K562 (cell line): ENCODE measurements at regions not wholly inside any gene's neighbourhood (a gene's known extent, or its start where the extent isn't known, plus 50 kb on each side); places are given as distances from the start of the nearest gene placed in this dataset.

Experiments used
- ARHGAP35 ChIP-seq: fragments of 450-650 bp; IDR thresholded peaks from 2 replicates; pipeline ENCODE4 v1.6.1; 2018; ENCODE audit not compliant: partially characterized antibody
- ATF4 ChIP-seq: fragments of 450-650 bp; formaldehyde crosslinking; IDR thresholded peaks from 2 replicates; pipeline ENCODE4 v1.4.0; 2022; ENCODE audit warnings: mild to moderate bottlenecking, moderate library complexity
- ETV1 ChIP-seq: fragments of 450-650 bp; conservative IDR thresholded peaks from 2 replicates; pipeline ENCODE4 v1.6.1; 2016; ENCODE audit warnings: missing genetic modification characterization, control low read depth, low read depth, missing compliant biosample characterization
- HNRNPUL1 ChIP-seq: fragments of 200-400 bp; formaldehyde crosslinking; IDR thresholded peaks from 2 replicates; pipeline ENCODE4 v1.6.1; 2017; ENCODE audit warnings: low read length
- JUNB ChIP-seq: fragments of 450-650 bp; formaldehyde crosslinking; conservative IDR thresholded peaks from 2 replicates; pipeline ENCODE4 v1.4.0; 2020; ENCODE audit warnings: mild to moderate bottlenecking
- LARP7 ChIP-seq: fragments of 450-650 bp; IDR thresholded peaks from 2 replicates; pipeline ENCODE4 v1.6.1; 2016
- MCM5 ChIP-seq: fragments of 450-650 bp; IDR thresholded peaks from 2 replicates; pipeline ENCODE4 v1.6.1; 2016; ENCODE audit warnings: low read depth
- MCM7 ChIP-seq, 2 experiments: fragments of 450-650 bp; IDR thresholded peaks; 2 replicates each; pipeline ENCODE4 v1.6.1; 2016 to 2018
- MYBL2 ChIP-seq, 2 experiments: fragments of 450-650 bp in 1 of 2; sonication (generic) in 1 of 2; formaldehyde crosslinking in 1 of 2; IDR thresholded peaks; 2 replicates each; pipeline versions ENCODE4 v1.6.1 to v1.8.1; 2017 to 2022; ENCODE audit warnings: borderline replicate concordance in 1 of 2, inconsistent platforms in 1 of 2, low read depth in 1 of 2, mild to moderate bottlenecking in 1 of 2, missing genetic modification reagents in 1 of 2, moderate library complexity in 1 of 2
- RERE ChIP-seq: sonication (generic); formaldehyde crosslinking; IDR thresholded peaks from 2 replicates; pipeline ENCODE4 v1.8.0; 2023; ENCODE audit warnings: missing genetic modification reagents, mild to moderate bottlenecking, borderline replicate concordance
- TOE1 ChIP-seq, 2 experiments: fragments of 450-650 bp in 1 of 2; sonication (generic) in 1 of 2; formaldehyde crosslinking in 1 of 2; IDR thresholded peaks; 2 replicates each; pipeline versions ENCODE4 v1.7.1 to v1.8.0; 2016 to 2022; ENCODE audit warnings: borderline replicate concordance in 2 of 2, mild to moderate bottlenecking in 2 of 2, antibody characterized with exemption in 1 of 2, inconsistent platforms in 1 of 2, low read depth in 1 of 2, missing genetic modification reagents in 1 of 2, moderate library complexity in 1 of 2
- UBTF ChIP-seq, 2 experiments: IDR thresholded peaks; 2 replicates each; pipeline ENCODE4 v1.6.1; 2012; ENCODE audit warnings: improper control_type of control experiment in 2 of 2, low read depth in 2 of 2, low read length in 2 of 2, borderline replicate concordance in 1 of 2
- ZC3H11A ChIP-seq: IDR thresholded peaks from 2 replicates; pipeline ENCODE4 v1.6.1; 2012; ENCODE audit warnings: low read depth, low read length, improper control_type of control experiment
- ZNF354B ChIP-seq: fragments of 250-450 bp; sonication (Bioruptor Pico); IDR thresholded peaks from 2 replicates; pipeline ENCODE4 v1.4.0; 2020
- ZNF384 ChIP-seq: IDR thresholded peaks from 2 replicates; pipeline ENCODE4 v1.6.1; 2012; ENCODE audit warnings: low read depth, low read length, improper control_type of control experiment
- ZNF398 ChIP-seq: fragments of 250-450 bp; sonication (Bioruptor Pico); IDR thresholded peaks from 2 replicates; pipeline ENCODE4 v1.8.0; 2021; ENCODE audit warnings: moderate library complexity, mild to moderate bottlenecking, inconsistent platforms

DNA sequence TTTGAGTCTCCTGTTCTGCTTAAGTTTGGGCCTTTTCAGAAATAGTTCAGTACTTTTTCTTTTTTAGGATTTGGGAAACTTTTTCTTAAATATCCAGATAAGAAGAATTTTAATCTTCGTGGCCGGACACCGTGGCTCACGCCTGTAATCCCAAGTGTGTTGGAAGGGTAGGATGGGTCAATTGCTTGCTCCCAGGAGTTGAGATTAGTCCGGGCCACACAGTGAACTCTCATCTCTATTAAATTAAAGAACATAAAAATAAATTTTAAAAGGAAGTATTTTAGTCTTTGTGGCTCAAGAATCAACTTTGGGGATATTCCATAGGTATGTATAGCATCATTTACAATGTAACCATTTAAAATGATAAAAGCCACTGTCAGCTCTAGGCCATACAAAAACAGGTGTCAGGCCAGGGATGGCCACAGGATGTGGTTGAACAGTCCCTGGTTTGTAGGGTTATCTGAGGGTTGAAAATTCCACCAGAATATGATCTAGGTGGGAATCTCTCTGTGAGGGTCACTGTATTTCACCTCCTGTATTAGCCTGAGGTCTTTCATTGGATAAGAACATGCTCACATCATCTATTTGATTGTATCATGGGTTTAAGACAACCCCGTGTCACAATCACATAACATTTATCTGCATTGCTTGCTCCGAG lies 115.6 kb downstream of the GGTLC2 start (continued):
- TF ChIP-seq ARHGAP35 = no peak
- no peak for TF ChIP-seq RERE (CRISPR knock-in tag)
- peak in 1 of 2 experiments; percentile 57; a peak in 1 of 4 replicates for TF ChIP-seq MCM7 (IDR thresholded peaks at IDR 0.05)
- TF ChIP-seq ZC3H11A = no peak
- TF ChIP-seq ZNF354B (CRISPR knock-in tag) = peak; percentile 59; the same call in 1 of the 2 replicates
- no peak for TF ChIP-seq ZNF398 (CRISPR knock-in tag)
- TF ChIP-seq ETV1 (tag) = no peak
- TF ChIP-seq JUNB (CRISPR knock-in tag) = peak; percentile 3; the same call in 1 of the 2 replicates
- TF ChIP-seq MCM5 = no peak
- TF ChIP-seq TOE1 (IDR thresholded peaks at IDR 0.05; ENCODE audit: borderline replicate concordance) = no peak
- no peak for TF ChIP-seq TOE1 (CRISPR knock-in tag; IDR thresholded peaks at IDR 0.05; ENCODE audit: borderline replicate concordance, low read depth)
- TF ChIP-seq UBTF (IDR thresholded peaks at IDR 0.05; ENCODE audit: borderline replicate concordance in 1 of 2, low read depth in 2 of 2, low read length in 2 of 2) = no peak
- TF ChIP-seq LARP7 = no peak
- no peak for TF ChIP-seq ZNF384
- TF ChIP-seq MYBL2 (IDR thresholded peaks at IDR 0.05; ENCODE audit: low read depth) = no peak
- no peak for TF ChIP-seq MYBL2 (CRISPR knock-in tag; IDR thresholded peaks at IDR 0.05; ENCODE audit: borderline replicate concordance)
- peak; percentile 70; the same call in 1 of the 2 replicates for TF ChIP-seq HNRNPUL1
- no peak for TF ChIP-seq ATF4 (CRISPR knock-in tag)
